ENCODE measurements at regions not wholly inside any gene's neighbourhood (a gene's known extent, or its start where the extent isn't known, plus 50 kb on each side); places are given as distances from the start of the nearest gene placed in this dataset.
A peak's percentile ranks its signal among the peaks of the same experiment; 100 is the strongest.

DNA sequence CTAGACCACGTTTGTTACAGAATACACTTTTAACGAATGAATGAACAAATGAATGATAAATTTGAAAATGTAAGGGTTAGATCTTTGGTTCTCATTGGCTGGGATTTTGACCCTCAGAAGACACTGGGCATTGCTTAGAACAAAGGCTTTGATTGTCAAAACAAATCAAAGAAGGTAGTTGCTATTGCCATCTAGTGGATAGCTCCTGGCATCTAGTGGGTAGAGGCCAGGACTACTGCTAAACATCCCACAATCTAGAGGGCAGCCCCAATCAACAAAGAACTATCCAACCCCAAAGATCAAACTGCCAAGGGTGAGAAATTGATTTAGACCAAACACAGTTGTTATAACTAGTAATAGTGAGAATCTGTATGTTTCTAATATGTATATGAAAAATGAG lies 552.3 kb downstream of the KCNJ3 start:
- Histone ChIP-seq H3K27me3 (no peaks in the 10 kb centered on the region), H3K27ac (no peak overlapping the region), H3K4me1 (no peaks in the 10 kb centered on the region), H3K9me3 (no peaks in the 10 kb centered on the region), H3K4me3 (no peak overlapping the region), H3K36me3 (no peaks in the 10 kb centered on the region)
- TF ChIP-seq, protein P1, sequence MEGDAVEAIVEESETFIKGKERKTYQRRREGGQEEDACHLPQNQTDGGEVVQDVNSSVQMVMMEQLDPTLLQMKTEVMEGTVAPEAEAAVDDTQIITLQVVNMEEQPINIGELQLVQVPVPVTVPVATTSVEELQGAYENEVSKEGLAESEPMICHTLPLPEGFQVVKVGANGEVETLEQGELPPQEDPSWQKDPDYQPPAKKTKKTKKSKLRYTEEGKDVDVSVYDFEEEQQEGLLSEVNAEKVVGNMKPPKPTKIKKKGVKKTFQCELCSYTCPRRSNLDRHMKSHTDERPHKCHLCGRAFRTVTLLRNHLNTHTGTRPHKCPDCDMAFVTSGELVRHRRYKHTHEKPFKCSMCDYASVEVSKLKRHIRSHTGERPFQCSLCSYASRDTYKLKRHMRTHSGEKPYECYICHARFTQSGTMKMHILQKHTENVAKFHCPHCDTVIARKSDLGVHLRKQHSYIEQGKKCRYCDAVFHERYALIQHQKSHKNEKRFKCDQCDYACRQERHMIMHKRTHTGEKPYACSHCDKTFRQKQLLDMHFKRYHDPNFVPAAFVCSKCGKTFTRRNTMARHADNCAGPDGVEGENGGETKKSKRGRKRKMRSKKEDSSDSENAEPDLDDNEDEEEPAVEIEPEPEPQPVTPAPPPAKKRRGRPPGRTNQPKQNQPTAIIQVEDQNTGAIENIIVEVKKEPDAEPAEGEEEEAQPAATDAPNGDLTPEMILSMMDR (IDR thresholded peaks at IDR 0.05): no peak
- intact Hi-C loops (cut with DNase I): no loop called here
- DNase-seq (ENCODE audit: low spot score in 2 of 2): no peak

DNA sequence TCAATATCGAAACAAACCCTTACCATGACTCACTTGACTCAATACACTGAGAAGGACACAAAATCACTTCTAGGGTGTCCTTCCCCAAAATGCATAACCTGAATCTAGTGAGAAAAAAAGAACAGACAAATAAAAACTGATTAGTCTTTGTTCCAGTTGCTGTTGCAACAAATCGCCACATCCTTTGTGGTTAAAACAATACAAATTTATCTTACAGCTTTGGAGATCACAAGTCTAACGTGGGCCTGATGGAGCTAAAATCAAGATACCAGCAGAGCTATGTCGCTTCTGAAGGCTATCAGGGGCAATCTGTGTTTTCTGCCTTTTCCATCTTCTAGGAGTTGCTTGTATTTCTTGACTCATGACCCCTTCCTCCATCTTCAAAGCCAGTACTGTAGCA lies 541.7 kb downstream of the KCNJ3 start:
- no peaks in the 10 kb centered on the region for H3K9me3 ChIP-seq
- intact Hi-C loops (cut with DNase I): no loop called here
- no peak overlapping the region for H3K27ac ChIP-seq
- TF ChIP-seq, protein P1 (IDR thresholded peaks at IDR 0.05): no peak
- no peak for DNase-seq (ENCODE audit: low spot score in 2 of 2)
- H3K36me3 ChIP-seq: no peaks in the 10 kb centered on the region
- no peaks in the 10 kb centered on the region for H3K4me1 ChIP-seq
- no peak overlapping the region for H3K4me3 ChIP-seq
- H3K27me3 ChIP-seq: no peaks in the 10 kb centered on the region

DNA sequence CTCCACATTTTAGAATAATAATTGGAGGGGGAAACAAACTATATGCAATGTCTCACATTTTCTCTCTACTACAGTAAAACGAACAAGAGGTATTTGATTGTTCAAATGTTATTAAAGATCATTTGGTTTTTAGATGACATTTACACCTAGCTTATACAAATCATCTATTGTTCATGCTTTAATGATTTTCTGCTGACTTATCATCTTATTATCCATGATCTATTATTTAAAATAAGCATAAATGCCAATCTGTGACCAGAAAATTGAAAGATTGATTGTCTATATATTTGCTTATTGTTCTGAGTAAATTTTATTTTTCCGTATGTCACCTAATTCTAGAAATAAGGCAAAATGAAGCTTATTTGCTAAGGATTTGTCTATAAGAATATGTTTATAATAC lies 537.2 kb downstream of the KCNJ3 start:
- intact Hi-C loops (cut with DNase I): no loop called here
- H3K36me3 ChIP-seq: no peaks in the 10 kb centered on the region
- H3K27ac ChIP-seq: no peak overlapping the region
- TF ChIP-seq, protein P1 (IDR thresholded peaks at IDR 0.05): no peak
- no peaks in the 10 kb centered on the region for H3K27me3 ChIP-seq
- DNase-seq (ENCODE audit: low spot score in 2 of 2): no peak
- no peaks in the 10 kb centered on the region for H3K9me3 ChIP-seq
- no peak overlapping the region for H3K4me3 ChIP-seq
- no peaks in the 10 kb centered on the region for H3K4me1 ChIP-seq

DNA sequence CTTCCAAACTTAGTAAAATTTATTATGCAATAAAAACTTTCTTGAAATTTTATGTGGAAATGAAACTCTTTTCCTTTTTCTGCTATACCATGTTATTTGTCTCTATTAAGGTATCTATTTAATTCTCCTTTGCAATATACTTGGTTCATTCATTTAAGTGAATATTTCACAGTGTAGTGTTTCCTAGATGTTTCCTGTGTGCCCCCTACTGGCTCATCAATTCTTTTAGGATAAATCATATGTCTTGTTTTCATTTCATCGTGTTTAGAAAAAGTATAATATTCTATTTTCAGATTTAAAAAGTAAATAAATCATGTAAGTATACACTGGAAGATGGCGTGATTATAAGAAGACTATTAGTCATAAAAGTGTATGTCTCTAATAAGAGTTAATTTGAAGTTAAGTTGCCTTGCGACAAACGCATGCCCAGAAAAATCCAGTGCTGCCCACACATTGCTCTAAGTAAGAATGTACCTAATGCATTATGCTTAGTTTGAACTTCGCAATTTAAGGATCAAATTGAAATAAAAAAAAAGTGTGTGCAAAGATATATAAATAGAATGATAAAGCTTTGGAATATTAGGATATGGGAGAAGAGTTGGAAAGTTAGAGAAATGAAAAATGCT lies 525.4 kb downstream of the KCNJ3 start:
- Histone ChIP-seq H3K36me3 (no peaks in the 10 kb centered on the region), H3K27ac (no peak overlapping the region), H3K4me3 (no peak overlapping the region), H3K4me1 (no peaks in the 10 kb centered on the region), H3K9me3 (no peaks in the 10 kb centered on the region), H3K27me3 (no peaks in the 10 kb centered on the region)
- intact Hi-C loops (cut with DNase I): no loop called here
- TF ChIP-seq, protein P1 (IDR thresholded peaks at IDR 0.05): peak in 1 of 3 experiments; percentile 35
- no peak for DNase-seq (ENCODE audit: low spot score in 2 of 2)

DNA sequence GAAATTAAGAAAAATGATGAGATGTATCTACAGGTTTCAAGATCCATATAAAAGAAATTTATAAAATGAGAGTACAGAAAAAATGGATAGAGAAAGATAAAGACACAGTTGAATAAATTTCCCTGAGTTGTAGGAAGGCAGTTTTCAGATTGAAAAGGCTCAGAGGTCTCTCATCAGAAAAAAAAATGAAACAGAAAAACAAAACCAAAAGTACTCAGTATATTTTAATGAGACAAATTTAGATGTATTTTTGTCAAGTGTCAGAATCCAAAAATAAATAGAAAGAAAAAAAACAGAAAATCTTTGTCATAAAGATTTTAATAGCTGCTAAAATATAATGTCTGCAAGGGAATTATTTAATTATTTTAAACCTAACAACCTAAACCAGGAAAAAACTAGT lies 520.5 kb downstream of the KCNJ3 start:
- Histone ChIP-seq H3K9me3 (no peaks in the 10 kb centered on the region), H3K27me3 (no peaks in the 10 kb centered on the region), H3K4me1 (no peaks in the 10 kb centered on the region), H3K27ac (no peak overlapping the region), H3K4me3 (no peak overlapping the region), H3K36me3 (no peaks in the 10 kb centered on the region)
- TF ChIP-seq, protein P1 (IDR thresholded peaks at IDR 0.05): no peak
- DNase-seq (ENCODE audit: low spot score in 2 of 2): no peak
- intact Hi-C loops (cut with DNase I): no loop called here
